Gastrocnemius medialis (tissue), 4 donors: ENCODE measurements at regions not wholly inside any gene's neighbourhood (a gene's known extent, or its start where the extent isn't known, plus 50 kb on each side); places are given as distances from the start of the nearest gene placed in this dataset.

ENCODE experiments used
- CTCF ChIP-seq, 5 experiments: fragments of 450-650 bp in 3 of 5; fragments of 200-600 bp in 2 of 5; sonication (generic) in 2 of 5; IDR thresholded peaks in 4 of 5; conservative IDR thresholded peaks in 1 of 5; 1 replicate in 4 of 5; 2 replicates in 1 of 5; pipeline ENCODE4 v1.5.1; 2016 to 2019; ENCODE audit warnings: antibody characterized with exemption in 5 of 5, mild to moderate bottlenecking in 3 of 5, moderate library complexity in 3 of 5
- POLR2A ChIP-seq, 2 donors: fragments of 450-650 bp; IDR thresholded peaks; one replicate each; pipeline ENCODE4 v1.6.1; 2017; ENCODE audit warnings: antibody characterized with exemption in 2 of 2, mild to moderate bottlenecking in 2 of 2, moderate library complexity in 2 of 2

GRCh38 chr16:65745201-65745708 lies 621.2 kb upstream of the CDH5 start:
- TF ChIP-seq CTCF (IDR thresholded peaks at IDR 0.05 in 4 of 5, conservative IDR thresholded peaks at IDR 0.05 in 1 of 5) (no peak), POLR2A (IDR thresholded peaks at IDR 0.05) (no peak)
